Aorta (tissue), 5 donors: ENCODE measurements at regions not wholly inside any gene's neighbourhood (a gene's known extent, or its start where the extent isn't known, plus 50 kb on each side); places are given as distances from the start of the nearest gene placed in this dataset.
A peak's percentile ranks its signal among the peaks of the same experiment; 100 is the strongest.

Source experiments
- ATAC-seq: fragments of 200-7000 bp; cut with Tn5 transposase; one replicate; pipeline ENCODE4 v1.9.1; 2022; ENCODE audit warnings: moderate library complexity; ENCODE audit not compliant: low FRiP score
- DNase-seq, 2 donors: peaks; one replicate each; pipeline ENCODE4 v3.0.0-alpha.2; 2020
- H3K27ac ChIP-seq, 2 donors: one replicate each; pipeline ENCODE4 v1.5.1; 2013; ENCODE audit warnings: low read length in 2 of 2, mild to moderate bottlenecking in 2 of 2, moderate library complexity in 2 of 2, control low read depth in 1 of 2, inconsistent platforms in 1 of 2, low read depth in 1 of 2
- H3K27me3 ChIP-seq, 2 donors: one replicate each; pipeline ENCODE4 v1.6.1; 2013; ENCODE audit warnings: control low read depth in 1 of 2, low read length in 1 of 2, mild to moderate bottlenecking in 1 of 2, moderate library complexity in 1 of 2; ENCODE audit not compliant: insufficient read depth in 2 of 2, control insufficient read depth in 1 of 2
- H3K36me3 ChIP-seq, 2 donors: one replicate each; pipeline ENCODE4 v1.6.1; 2013; ENCODE audit warnings: control low read depth in 1 of 2, low read length in 1 of 2, mild to moderate bottlenecking in 1 of 2; ENCODE audit not compliant: insufficient read depth in 2 of 2, control insufficient read depth in 1 of 2
- H3K4me1 ChIP-seq, 2 donors: one replicate each; pipeline ENCODE4 v1.6.1; 2013; ENCODE audit warnings: low read length in 2 of 2, control low read depth in 1 of 2, mild to moderate bottlenecking in 1 of 2, moderate library complexity in 1 of 2; ENCODE audit not compliant: insufficient read depth in 2 of 2, control insufficient read depth in 1 of 2
- H3K4me3 ChIP-seq, 2 donors: one replicate each; pipeline ENCODE4 v1.5.1; 2013; ENCODE audit warnings: low read length in 2 of 2, control low read depth in 1 of 2, mild to moderate bottlenecking in 1 of 2
- H3K9me3 ChIP-seq: one replicate; pipeline ENCODE4 v1.6.1; 2013; ENCODE audit warnings: mild to moderate bottlenecking, low read length; ENCODE audit not compliant: control insufficient read depth
- WGBS, 2 donors: extraction: QIAGEN DNeasy Blood & Tissue Kit; methylation state at CpG; one replicate each; pipeline ENCODE4 v1.1.7; 2013; 5-methylcytosine and 5-hydroxymethylcytosine counted together
- intact Hi-C, 2 donors: fragments of 100-400 bp; cut with DNase I; formaldehyde crosslinking; loops; one replicate each; pipeline versions ENCODE4 v1.14.2 to v1.15.0; 2022
- donor health status: healthy with polysubstance abuse.
- donor health status: Bipolar disorder and iron deficiency.
- donor health status: DM: no; HTN: no; CAD: no.
- donor health status: DM: no; HTN: no; CAD: no.
- donor health status: DM: yes; HTN: yes; CAD: no.

- no peaks in the 10 kb centered on the region for H3K36me3 ChIP-seq
- WGBS, 2 donors: 66 to 84% methylated on average over 2 of the region's 2 CpGs
- no peaks in the 10 kb centered on the region for H3K27me3 ChIP-seq
- intact Hi-C loops: no loop called here
- no peaks in the 10 kb centered on the region for H3K4me1 ChIP-seq
- H3K4me3 ChIP-seq: no peak overlapping the region
- DNase-seq: no peak
- no peak overlapping the region for H3K27ac ChIP-seq
- ATAC-seq: no peak
- no peaks in the 10 kb centered on the region for H3K9me3 ChIP-seq
These were observed 471.9 kb upstream of the UBE2E3 start for GRCh38 chr2:180508458-180508857.

DNA sequence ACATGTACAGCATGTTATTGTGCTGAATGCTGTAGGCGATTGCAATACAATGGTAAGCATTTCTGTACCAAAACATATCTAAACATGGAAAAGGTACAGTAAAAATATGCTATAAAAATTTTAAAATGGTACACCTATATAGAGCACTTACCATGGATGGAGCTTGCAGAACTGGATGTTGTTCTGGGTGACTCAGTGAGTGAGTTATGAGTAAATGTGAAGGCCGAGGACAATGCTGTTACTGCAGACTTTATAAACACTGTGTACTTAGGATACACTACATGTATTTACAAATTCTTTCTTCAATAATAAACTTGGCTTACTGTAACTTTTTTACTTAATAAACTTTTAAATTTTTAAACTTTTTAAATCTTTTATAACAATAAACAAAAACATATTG is 473.4 kb upstream of the UBE2E3 start:
- intact Hi-C loops: no loop called here
- no peak overlapping the region for H3K4me3 ChIP-seq
- 60 to 76% methylated on average over 2 of the region's 2 CpGs for WGBS, 2 donors
- DNase-seq (no peak), ATAC-seq (no peak)
- no peaks in the 10 kb centered on the region for H3K27me3 ChIP-seq
- no peaks in the 10 kb centered on the region for H3K4me1 ChIP-seq
- no peaks in the 10 kb centered on the region for H3K9me3 ChIP-seq
- no peak overlapping the region for H3K27ac ChIP-seq
- no peaks in the 10 kb centered on the region for H3K36me3 ChIP-seq

DNA sequence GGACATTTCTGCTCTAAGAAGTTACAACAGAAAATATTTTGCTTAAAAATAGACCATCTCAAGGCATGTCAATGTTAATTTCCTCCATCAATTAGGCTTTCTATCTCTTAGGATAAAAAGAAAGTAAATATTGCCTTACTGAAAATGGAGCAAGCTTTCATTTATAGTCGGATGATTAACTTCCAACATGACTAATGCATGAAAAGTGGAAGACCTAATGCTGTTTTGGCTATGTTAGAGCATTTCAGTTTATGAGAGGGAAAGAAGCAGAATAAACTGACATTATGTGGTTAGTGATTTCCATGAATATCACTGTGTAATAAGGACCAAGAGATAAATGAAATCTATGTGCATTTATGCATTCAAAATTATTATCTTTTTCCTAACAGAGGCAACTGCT is 475.2 kb upstream of the UBE2E3 start:
- no peaks in the 10 kb centered on the region for H3K36me3 ChIP-seq
- ATAC-seq (no peak), DNase-seq (no peak)
- no peaks in the 10 kb centered on the region for H3K4me1 ChIP-seq
- intact Hi-C loops: no loop called here
- WGBS, 2 donors: 63 to 75% methylated on average over 1 of the region's 1 CpG
- H3K27ac ChIP-seq: no peak overlapping the region
- no peak overlapping the region for H3K4me3 ChIP-seq
- no peaks in the 10 kb centered on the region for H3K9me3 ChIP-seq
- H3K27me3 ChIP-seq: no peaks in the 10 kb centered on the region

GRCh38 chr2:180497621-180498152 is 482.7 kb upstream of the UBE2E3 start:
- H3K27me3 ChIP-seq: peaks cover 0 to 3% of the 10 kb centered on the region in 2 donors
- 54 to 70% methylated on average over 1 of the region's 1 CpG for WGBS, 2 donors
- intact Hi-C loops: no loop called here
- ATAC-seq (no peak), DNase-seq (no peak)
- no peak overlapping the region for H3K27ac ChIP-seq
- H3K4me3 ChIP-seq: no peak overlapping the region
- H3K9me3 ChIP-seq: peaks cover 2% of the 10 kb centered on the region
- no peaks in the 10 kb centered on the region for H3K36me3 ChIP-seq
- no peaks in the 10 kb centered on the region for H3K4me1 ChIP-seq

DNA sequence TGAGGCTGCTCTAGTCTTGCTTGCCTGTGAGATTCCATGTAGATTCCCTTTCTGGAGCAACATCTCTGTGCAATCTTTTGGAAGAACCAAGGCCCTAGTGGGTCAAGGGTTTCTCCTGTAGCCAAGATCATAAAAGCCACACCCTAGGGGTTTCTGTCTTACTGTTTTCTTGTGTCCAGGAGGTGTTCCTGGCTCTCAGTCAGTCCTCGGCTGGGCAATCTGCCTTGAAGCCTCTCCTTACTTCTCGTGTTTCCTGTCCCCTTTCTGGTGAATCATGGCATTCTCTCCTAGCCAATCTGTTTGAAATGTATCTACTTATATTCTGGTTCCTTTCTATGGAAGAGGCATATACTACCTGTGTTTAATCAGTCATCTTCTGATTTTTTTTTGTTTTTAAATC is 484.8 kb upstream of the UBE2E3 start:
- Histone ChIP-seq H3K27ac (no peak overlapping the region), H3K36me3 (no peaks in the 10 kb centered on the region), H3K4me3 (no peak overlapping the region), H3K9me3 (peaks cover 2% of the 10 kb centered on the region), H3K4me1 (no peaks in the 10 kb centered on the region), H3K27me3 (peaks cover 0 to 3% of the 10 kb centered on the region in 2 donors)
- intact Hi-C loops: no loop called here
- WGBS, 2 donors: 52 to 54% methylated on average over 2 of the region's 2 CpGs
- ATAC-seq: peak; percentile 19
- peak in 1 of 2 donors; percentile 53 for DNase-seq

GRCh38 chr2:180494286-180494685 is 486.1 kb upstream of the UBE2E3 start:
- no peak overlapping the region for H3K4me3 ChIP-seq
- no peaks in the 10 kb centered on the region for H3K4me1 ChIP-seq
- DNase-seq: no peak
- intact Hi-C loops: no loop called here
- ATAC-seq: no peak
- H3K27ac ChIP-seq: no peak overlapping the region
- H3K36me3 ChIP-seq: no peaks in the 10 kb centered on the region
- peaks cover 2% of the 10 kb centered on the region for H3K9me3 ChIP-seq
- peaks cover 0 to 3% of the 10 kb centered on the region in 2 donors for H3K27me3 ChIP-seq
- 56 to 61% methylated on average over 2 of the region's 2 CpGs for WGBS, 2 donors

DNA sequence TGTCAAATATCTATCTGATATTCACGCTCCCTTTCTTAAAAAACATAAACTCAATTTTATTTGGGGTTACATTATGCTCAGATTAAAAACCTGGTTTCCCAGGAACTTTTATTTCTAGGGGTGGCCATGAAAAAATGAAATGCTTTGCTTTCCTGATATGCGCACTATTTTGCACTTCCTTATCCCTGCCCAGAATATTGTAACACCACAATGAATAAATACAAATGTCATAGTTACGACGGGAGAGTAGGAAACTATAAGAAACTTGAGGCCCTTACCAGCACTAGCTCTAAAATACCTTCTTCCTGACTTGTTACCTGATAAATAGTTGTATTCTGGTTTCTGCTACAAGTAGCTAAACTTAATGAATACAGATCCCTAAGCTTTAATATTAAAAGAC is 475.6 kb upstream of the CWC22 start:
- Histone ChIP-seq H3K9me3 (no peaks in the 10 kb centered on the region), H3K36me3 (no peaks in the 10 kb centered on the region), H3K27me3 (no peaks in the 10 kb centered on the region), H3K4me1 (no peaks in the 10 kb centered on the region), H3K4me3 (no peak overlapping the region), H3K27ac (no peak overlapping the region)
- ATAC-seq: no peak
- no peak for DNase-seq
- intact Hi-C loops: no loop called here
- 68 to 76% methylated on average over 4 of the region's 4 CpGs for WGBS, 2 donors

GRCh38 chr2:180481998-180482397 is 474.9 kb upstream of the CWC22 start:
- Histone ChIP-seq H3K27me3 (no peaks in the 10 kb centered on the region), H3K4me1 (no peaks in the 10 kb centered on the region), H3K27ac (no peak overlapping the region), H3K9me3 (no peaks in the 10 kb centered on the region), H3K4me3 (no peak overlapping the region), H3K36me3 (no peaks in the 10 kb centered on the region)
- ATAC-seq (no peak), DNase-seq (no peak)
- 35 to 53% methylated on average over 2 of the region's 2 CpGs for WGBS, 2 donors
- intact Hi-C loops: no loop called here

DNA sequence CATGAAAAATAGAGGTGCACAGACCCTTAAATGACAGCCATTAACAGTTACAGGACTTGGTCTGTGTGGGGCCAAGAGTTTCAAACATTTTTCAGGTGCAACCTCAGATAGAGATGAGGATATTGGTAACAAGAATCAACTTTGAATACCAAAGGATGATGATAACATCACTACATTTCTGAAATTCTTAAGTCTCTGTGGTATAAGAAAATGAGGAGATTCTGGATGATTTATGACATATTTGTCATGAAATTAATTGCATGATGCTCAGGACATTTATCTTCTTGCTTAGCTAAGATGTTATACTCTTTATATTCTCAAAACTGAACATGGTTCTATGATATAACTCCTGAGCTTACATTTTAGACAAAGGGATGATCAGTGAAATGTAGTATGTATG is 471.8 kb upstream of the CWC22 start:
- H3K4me3 ChIP-seq: no peak overlapping the region
- no peak overlapping the region for H3K27ac ChIP-seq
- ATAC-seq: no peak

More for the DNA sequence above, 471.8 kb upstream of the CWC22 start:
- H3K36me3 ChIP-seq: no peaks in the 10 kb centered on the region
- no peaks in the 10 kb centered on the region for H3K9me3 ChIP-seq
- H3K4me1 ChIP-seq: no peaks in the 10 kb centered on the region
- no peak for DNase-seq
- intact Hi-C loops: no loop called here
- no peaks in the 10 kb centered on the region for H3K27me3 ChIP-seq
